Ovary (tissue), 7 donors: ENCODE measurements at regions not wholly inside any gene's neighbourhood (a gene's known extent, or its start where the extent isn't known, plus 50 kb on each side); places are given as distances from the start of the nearest gene placed in this dataset.

Source experiments
- DNase-seq, 5 donors: peaks; one replicate each; pipeline ENCODE4 v3.0.0-alpha.2; 2019 to 2020
- H3K27ac ChIP-seq, 2 donors: fragments of 200-600 bp; one replicate each; pipeline versions ENCODE4 v1.5.1 to v1.8.0; 2019 to 2022
- H3K27me3 ChIP-seq: fragments of 200-600 bp; one replicate; pipeline ENCODE4 v1.8.0; 2022
- H3K36me3 ChIP-seq: fragments of 200-600 bp; sonication (generic); one replicate; pipeline ENCODE4 v1.5.1; 2019
- H3K4me1 ChIP-seq: one replicate; pipeline ENCODE4 v1.8.1; 2013; ENCODE audit warnings: mild to moderate bottlenecking, moderate library complexity; ENCODE audit not compliant: insufficient read depth
- H3K4me3 ChIP-seq: fragments of 200-600 bp; sonication (generic); one replicate; pipeline ENCODE4 v1.5.1; 2017
- H3K9me3 ChIP-seq, 2 donors: fragments of 200-600 bp in 1 of 2; sonication (generic) in 1 of 2; one replicate each; pipeline versions ENCODE4 v1.5.1 to v1.8.1; 2013 to 2019; ENCODE audit warnings: mild to moderate bottlenecking in 1 of 2, moderate library complexity in 1 of 2
- CTCF ChIP-seq, 3 donors: fragments of 450-650 bp in 2 of 3; fragments of 200-600 bp in 1 of 3; IDR thresholded peaks; one replicate each; pipeline versions ENCODE4 v1.5.1 to v1.8.0; 2016 to 2022; ENCODE audit warnings: antibody characterized with exemption in 3 of 3, mild to moderate bottlenecking in 1 of 3
- EP300 ChIP-seq: sonication (generic); formaldehyde crosslinking; IDR thresholded peaks from one replicate; pipeline ENCODE4 v1.6.1; 2017; ENCODE audit warnings: antibody characterized with exemption
- POLR2A ChIP-seq: fragments of 450-650 bp; IDR thresholded peaks from one replicate; pipeline ENCODE4 v1.6.1; 2017; ENCODE audit warnings: antibody characterized with exemption, mild to moderate bottlenecking, moderate library complexity
- WGBS, 3 donors: extraction: QIAGEN DNeasy Blood & Tissue Kit in 1 of 3; methylation state at CpG; one replicate each; pipeline versions ENCODE4 v1.1.5 to v1.1.7; 2013 to 2017; 5-methylcytosine and 5-hydroxymethylcytosine counted together
- intact Hi-C, 4 donors: fragments of 100-400 bp; cut with DNase I; formaldehyde crosslinking; loops; one replicate each; pipeline versions ENCODE4 v1.11.0 to v1.15.1; 2022 to 2023
- donor health status: DM: no; HTN: no; CAD: no; lungs with moderate emphysema.
- donor health status: DM: no; HTN: no; CAD: no.
- donor health status: Bipolar disorder and iron deficiency.
- donor health status: DM: no; HTN: no; CAD: no.
- donor health status: DM: yes; HTN: yes; CAD: no.

- Histone ChIP-seq H3K36me3 (no peaks in the 10 kb centered on the region), H3K27ac (no peak overlapping the region), H3K4me3 (no peak overlapping the region), H3K27me3 (no peaks in the 10 kb centered on the region), H3K4me1 (no peaks in the 10 kb centered on the region), H3K9me3 (no peaks in the 10 kb centered on the region)
- TF ChIP-seq POLR2A: no peak
- no peak for TF ChIP-seq EP300
- no peak for TF ChIP-seq CTCF (IDR thresholded peaks at IDR 0.05)
- intact Hi-C loops: no loop called here
- DNase-seq: no peak
These were observed 84.7 kb upstream of the LRRN1 start for GRCh38 chr3:3714572-3714971.

GRCh38 chr3:3712971-3713370, 86.3 kb upstream of the LRRN1 start:
- no peaks in the 10 kb centered on the region for H3K27me3 ChIP-seq
- no peak for DNase-seq
- intact Hi-C loops: no loop called here
- 71 to 80% (median 75%) methylated on average over 6 of the region's 6 CpGs for WGBS, 3 donors
- no peaks in the 10 kb centered on the region for H3K9me3 ChIP-seq
- TF ChIP-seq EP300: no peak
- no peak for TF ChIP-seq CTCF (IDR thresholded peaks at IDR 0.05)
- TF ChIP-seq POLR2A: no peak
- H3K4me1 ChIP-seq: no peaks in the 10 kb centered on the region
- H3K27ac ChIP-seq: no peak overlapping the region
- no peaks in the 10 kb centered on the region for H3K36me3 ChIP-seq
- no peak overlapping the region for H3K4me3 ChIP-seq

GRCh38 chr3:3708769-3709115, 90.5 kb upstream of the LRRN1 start:
- intact Hi-C loops: loop anchor here in 1 of 4 donors (5.0 kb wide), 1 partner anchor 1224 kb away; no protein-coding TSS in a partner anchor
- no peak overlapping the region for H3K4me3 ChIP-seq
- H3K27ac ChIP-seq: no peak overlapping the region
- H3K4me1 ChIP-seq: no peaks in the 10 kb centered on the region
- no peaks in the 10 kb centered on the region for H3K36me3 ChIP-seq
- no peaks in the 10 kb centered on the region for H3K27me3 ChIP-seq
- DNase-seq: no peak
- no peaks in the 10 kb centered on the region for H3K9me3 ChIP-seq
- TF ChIP-seq CTCF (IDR thresholded peaks at IDR 0.05): no peak
- no peak for TF ChIP-seq EP300
- TF ChIP-seq POLR2A: no peak

GRCh38 chr3:3707858-3708768, 91.1 kb upstream of the LRRN1 start:
- Histone ChIP-seq H3K4me3 (no peak overlapping the region), H3K27me3 (no peaks in the 10 kb centered on the region), H3K9me3 (no peaks in the 10 kb centered on the region), H3K4me1 (no peaks in the 10 kb centered on the region), H3K36me3 (no peaks in the 10 kb centered on the region), H3K27ac (no peak overlapping the region)
- intact Hi-C loops: loop anchor here in 1 of 4 donors (5.0 kb wide), 1 partner anchor 1224 kb away; no protein-coding TSS in a partner anchor
- WGBS, 3 donors: 77 to 83% (median 82%) methylated on average over 6 of the region's 6 CpGs
- no peak for TF ChIP-seq EP300
- TF ChIP-seq CTCF (IDR thresholded peaks at IDR 0.05): no peak
- no peak for TF ChIP-seq POLR2A
- no peak for DNase-seq
